Tibial nerve (tissue), 4 donors: ENCODE measurements at regions not wholly inside any gene's neighbourhood (a gene's known extent, or its start where the extent isn't known, plus 50 kb on each side); places are given as distances from the start of the nearest gene placed in this dataset.

ENCODE experiments used
- EP300 ChIP-seq, 2 donors: sonication (generic); formaldehyde crosslinking; IDR thresholded peaks; one replicate each; pipeline ENCODE4 v1.6.1; 2017; ENCODE audit warnings: antibody characterized with exemption in 2 of 2, mild to moderate bottlenecking in 1 of 2
- TF ChIP-seq, protein P1 (sequence below), 5 experiments: fragments of 200-600 bp in 3 of 5; fragments of 450-650 bp in 2 of 5; sonication (generic) in 3 of 5; IDR thresholded peaks; one replicate each; pipeline ENCODE4 v1.5.1; 2016 to 2019; ENCODE audit warnings: antibody characterized with exemption in 5 of 5, mild to moderate bottlenecking in 3 of 5, moderate library complexity in 2 of 5

GRCh38 chr3:1929788-1930414 lies 168.8 kb upstream of the CNTN4 start:
- TF ChIP-seq, protein P1, sequence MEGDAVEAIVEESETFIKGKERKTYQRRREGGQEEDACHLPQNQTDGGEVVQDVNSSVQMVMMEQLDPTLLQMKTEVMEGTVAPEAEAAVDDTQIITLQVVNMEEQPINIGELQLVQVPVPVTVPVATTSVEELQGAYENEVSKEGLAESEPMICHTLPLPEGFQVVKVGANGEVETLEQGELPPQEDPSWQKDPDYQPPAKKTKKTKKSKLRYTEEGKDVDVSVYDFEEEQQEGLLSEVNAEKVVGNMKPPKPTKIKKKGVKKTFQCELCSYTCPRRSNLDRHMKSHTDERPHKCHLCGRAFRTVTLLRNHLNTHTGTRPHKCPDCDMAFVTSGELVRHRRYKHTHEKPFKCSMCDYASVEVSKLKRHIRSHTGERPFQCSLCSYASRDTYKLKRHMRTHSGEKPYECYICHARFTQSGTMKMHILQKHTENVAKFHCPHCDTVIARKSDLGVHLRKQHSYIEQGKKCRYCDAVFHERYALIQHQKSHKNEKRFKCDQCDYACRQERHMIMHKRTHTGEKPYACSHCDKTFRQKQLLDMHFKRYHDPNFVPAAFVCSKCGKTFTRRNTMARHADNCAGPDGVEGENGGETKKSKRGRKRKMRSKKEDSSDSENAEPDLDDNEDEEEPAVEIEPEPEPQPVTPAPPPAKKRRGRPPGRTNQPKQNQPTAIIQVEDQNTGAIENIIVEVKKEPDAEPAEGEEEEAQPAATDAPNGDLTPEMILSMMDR (IDR thresholded peaks at IDR 0.05) = no peak
- TF ChIP-seq EP300 (IDR thresholded peaks at IDR 0.05) = no peak
